Mesenteric fat pad (tissue), 1 donor: ENCODE measurements at regions not wholly inside any gene's neighbourhood (a gene's known extent, or its start where the extent isn't known, plus 50 kb on each side); places are given as distances from the start of the nearest gene placed in this dataset.
A peak's percentile ranks its signal among the peaks of the same experiment; 100 is the strongest.
"Not testable (repeated sequence)": the region's sequence is repeated elsewhere in the genome, so short reads cannot be mapped to it uniquely, and the experiment has no call there.

Experiments used
- DNase-seq: peaks from one replicate; pipeline ENCODE4 v3.0.0-alpha.2; 2020; ENCODE audit warnings: low spot score
- donor health status: DM: yes; HTN: yes; CAD: no.

DNA sequence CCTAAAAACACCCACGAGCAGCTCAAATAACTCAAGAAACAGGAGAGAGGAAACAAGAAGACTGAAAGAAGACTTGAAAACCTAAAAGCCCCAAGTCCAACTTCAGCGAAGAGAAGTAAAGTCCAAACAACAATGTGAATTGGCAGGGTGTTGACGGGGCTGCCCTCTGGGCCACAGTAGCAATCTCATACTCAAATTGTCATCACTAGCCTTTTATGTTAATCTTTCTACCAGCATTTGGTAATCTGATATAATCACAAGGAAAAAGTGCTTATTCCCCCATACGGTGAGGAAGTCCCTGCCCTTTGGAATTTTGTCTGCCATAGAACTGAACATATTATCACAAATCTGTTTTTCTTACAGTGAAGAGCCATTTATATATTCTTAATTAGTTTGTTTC, 51.5 kb upstream of the IFNE start:
- no peak for DNase-seq

DNA sequence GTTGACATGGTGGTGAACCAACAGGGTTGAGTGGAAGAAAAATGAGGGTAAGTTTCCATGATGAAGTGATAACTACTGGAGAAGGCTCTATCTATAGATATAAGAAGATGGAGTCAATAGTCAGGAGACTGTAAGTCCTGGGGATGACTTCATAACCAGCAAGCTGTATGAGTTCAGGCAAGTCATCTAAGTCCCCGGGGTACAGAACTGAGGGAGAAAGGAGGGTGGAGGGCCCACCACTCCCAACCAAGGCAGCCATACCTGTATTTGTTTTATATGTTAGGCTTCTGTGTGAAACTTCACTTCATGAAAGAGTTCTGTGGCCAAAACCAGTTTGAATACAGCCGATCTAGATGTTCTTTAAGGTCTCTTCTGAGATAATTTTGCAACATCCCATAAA, 53.3 kb upstream of the IFNE start:
- DNase-seq = no peak

DNA sequence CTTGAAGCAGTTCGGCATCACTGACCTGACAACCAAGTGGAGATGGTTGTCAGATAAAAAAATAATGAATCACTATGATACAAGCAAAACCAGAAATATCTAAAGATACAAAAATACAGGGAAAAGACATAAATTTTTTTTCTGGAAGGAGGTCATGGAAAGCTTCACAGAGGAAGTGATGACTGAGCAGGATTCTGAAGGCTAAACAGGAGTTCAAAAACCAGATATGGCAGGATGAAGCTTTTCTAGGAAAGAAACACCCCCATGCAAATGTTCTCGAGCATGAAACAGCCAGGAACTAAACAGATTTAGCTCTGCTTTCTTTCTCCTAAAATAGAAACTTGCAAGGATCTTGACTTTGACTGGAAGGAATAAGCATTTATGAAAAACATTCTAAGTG, 60.7 kb upstream of the IFNE start:
- no peak for DNase-seq

DNA sequence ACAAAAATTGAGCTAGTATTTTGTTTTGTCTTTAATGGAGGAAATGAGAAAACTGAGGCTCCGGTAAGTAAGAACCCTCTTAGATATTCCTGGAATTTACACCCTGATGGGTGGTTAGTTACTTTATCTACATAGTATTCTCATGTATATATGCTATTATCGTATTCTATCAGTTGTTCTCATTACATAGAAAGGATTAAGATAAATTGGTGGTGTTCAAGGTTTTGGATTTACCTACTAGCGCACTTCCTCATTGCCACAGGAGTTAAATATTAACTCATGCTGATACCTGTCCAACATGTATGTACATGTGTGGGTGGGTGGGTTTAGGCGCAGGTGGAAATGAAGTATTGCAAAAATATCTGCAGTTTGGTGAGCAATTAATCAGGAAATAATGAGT, 61.1 kb upstream of the IFNE start:
- no peak for DNase-seq

DNA sequence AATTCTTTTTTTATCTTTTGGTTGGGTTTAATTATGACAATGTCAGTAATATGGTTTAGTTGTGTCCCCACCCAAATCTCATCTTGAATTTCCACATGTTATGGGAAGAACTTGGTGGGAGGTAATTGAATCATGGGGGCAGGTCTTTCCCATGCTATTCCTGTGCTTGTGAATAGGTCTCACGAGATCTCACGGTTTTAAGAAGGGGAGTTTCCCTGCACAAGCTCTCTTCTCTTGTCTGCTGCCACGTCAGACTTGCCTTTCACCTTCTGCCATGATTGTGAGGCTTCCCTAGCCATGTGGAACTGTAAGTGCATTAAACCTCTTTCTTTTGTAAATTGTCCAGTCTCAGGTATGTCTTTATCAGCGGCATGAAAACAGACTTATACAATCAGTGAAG, 61.7 kb upstream of the IFNE start:
- DNase-seq = not testable (repeated sequence)

DNA sequence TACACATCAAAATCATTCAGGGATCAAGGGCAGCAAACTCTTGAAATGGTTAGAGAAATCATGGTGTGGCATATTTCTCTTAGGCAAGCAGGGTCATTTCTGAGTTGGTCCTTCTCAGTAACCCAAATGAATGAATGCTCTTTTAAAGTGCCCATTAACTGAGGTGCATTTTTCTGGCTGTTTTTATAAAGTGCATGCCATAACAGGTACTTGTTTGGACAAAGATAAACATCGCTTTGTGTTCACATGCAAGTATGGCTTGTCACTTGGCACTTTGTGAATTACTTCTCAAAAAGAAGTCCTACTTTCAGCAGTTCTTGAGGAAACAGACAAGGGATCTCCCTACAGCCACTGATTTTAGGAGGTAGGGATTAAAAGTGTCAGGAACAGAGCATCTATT, 64.8 kb upstream of the IFNE start:
- DNase-seq = no peak

DNA sequence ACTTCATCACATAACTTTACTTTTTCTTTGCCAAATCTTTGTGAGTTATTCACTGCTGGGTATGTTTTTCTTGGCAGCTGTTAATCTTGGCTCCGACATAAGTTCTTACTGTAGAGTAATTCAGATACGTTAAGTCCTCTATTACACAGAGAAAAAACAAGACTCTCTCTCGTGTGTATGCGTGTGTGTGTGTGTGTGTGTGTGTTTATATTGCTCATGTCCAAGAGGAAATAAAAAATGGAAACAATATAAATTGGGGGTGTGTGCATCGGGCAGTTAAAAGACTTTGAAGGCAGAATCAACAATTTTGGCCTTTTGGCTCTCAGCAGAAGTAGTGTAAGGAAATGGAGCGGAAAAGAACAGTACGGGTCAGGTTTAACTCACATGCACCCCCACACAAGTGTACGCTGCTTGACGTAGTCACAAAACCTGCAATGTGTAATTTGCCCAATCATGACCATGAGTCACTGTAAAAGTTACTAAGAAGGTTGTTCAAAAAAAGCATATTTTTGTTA, 67.2 kb upstream of the IFNE start:
- DNase-seq = no peak

DNA sequence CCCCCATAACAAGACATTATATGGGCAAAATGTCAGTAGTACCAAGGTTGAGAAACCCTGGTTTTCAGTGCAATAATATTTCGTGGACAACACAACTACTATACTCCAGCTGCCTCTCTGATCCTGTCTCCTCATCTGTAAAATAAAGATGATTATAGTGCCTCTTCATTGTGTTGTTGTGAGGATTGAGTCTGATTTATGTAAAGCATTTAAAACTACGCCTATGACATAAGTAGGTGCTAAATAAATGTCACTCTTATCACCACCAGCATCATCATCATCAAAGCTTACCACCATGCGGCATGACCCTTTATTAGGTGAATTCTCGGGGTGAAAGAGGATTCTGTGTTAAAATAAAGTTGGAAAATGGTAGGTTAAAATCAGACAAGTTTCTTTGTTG, 67.8 kb upstream of the IFNE start:
- DNase-seq = no peak

DNA sequence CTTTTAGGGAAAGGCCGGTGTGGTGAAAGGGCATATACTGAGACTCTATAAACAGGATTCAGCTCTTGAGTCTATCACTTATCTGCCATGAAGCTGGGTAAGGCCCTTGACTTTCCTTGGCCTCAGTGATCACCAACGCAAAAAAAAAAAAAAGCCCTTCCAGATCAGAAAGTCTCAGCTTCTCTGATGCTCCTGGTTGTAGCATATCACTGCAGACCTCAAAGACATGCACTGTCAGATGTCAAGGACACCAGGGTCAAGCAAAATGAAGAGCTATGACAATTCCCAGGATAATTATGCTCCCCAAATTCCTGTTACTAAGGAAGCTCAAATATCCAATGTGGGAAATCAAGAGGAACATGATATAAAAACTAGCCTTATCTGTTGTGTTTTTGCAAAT, 68.3 kb upstream of the IFNE start:
- DNase-seq = no peak

DNA sequence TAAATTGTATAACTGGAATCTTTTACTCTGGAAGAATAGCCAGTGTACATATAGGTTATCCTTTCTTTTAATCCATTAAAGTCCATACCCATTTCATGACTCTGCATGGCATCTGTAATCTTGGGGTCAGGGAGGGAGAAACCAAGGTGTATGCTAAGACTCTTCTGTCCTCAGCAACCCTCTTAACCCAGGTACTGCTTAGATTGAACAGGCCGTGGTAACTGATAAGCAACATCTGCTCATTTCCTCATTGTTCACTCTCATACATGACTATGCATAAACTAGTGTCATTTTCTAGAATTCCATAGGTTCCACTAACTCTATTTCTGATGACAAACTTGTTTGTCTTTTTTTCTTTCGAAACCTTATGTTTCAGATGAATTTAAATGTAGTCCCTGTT, 69.3 kb upstream of the IFNE start:
- DNase-seq = no peak

DNA sequence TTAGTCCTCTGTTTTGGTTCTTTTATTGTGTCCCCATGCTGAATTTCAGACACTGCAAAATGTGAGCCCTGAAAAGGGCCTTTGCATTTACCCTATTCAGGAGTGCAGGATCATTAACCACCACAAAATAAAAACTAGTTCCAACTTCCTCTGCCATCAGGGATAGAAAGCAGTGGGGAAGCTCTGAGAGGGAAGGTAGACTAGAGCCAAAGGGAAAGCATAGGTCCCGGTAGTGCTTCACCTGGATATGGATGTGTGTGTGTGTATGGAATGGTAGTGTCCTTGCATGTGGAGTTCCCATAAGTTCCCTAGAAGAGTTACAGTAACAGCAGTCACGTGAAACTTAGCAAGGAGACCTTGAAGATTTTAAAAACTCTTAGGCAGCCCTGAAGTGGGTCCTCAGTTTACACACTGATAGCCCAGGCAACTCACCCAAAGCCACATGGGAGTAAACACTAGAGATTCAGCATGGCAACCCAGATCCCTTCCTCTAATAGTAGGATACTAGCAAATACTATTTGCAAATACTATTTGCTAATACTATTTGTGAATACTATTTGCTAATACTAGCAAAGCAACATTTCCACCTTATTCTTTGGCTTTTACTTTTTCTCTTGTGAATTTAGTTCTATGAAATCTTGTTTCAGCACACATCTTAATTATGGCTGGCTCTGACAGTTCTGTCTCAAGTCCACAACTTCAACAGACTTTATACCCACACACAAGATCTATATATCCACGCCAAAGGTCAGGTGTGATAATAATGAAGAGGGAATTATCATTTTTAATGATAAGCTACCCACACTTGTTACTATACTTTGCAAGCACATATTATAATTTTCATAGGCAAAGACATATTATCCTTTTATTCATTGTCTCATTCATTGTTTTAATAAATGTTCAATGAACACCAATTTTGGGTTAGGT, 70.4 kb upstream of the IFNE start:
- no peak for DNase-seq

DNA sequence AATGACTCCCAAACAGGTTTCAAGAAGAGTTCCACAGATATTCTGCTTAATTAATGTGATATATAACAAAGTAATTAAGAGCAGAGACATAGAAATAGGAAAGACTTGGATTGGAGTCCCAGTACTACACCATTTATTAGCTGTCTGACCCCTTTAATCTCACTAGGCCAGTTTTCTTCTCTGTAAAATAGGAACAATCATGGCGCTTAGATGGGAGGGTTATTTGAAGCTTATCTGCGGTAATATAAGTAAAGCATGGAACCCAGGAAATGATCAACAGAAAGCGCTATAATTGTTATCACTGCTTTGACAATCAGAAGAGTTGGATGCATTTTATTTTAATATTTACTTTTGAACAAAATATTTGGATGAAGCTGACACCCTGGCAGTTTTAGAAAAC, 71.3 kb upstream of the IFNE start:
- DNase-seq = no peak

DNA sequence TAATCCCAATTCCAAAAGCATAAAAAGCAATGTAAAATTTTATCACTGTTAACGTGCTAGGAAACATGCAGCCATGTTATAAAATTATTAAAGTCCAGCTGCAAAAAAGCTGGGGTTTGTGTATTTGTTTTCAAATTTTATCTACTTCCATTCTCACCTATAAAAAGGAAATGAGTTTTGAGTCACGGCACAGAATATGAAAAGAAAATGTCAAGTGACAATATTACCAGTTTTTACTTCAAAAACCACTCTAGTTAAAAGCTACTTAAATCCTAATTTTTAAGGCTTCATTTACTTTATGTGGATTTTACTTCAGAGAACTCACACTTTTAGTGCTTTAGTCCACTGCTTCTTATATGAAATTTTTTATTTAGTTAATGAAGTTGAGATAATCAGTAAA, 72.7 kb upstream of the IFNE start:
- DNase-seq = no peak

DNA sequence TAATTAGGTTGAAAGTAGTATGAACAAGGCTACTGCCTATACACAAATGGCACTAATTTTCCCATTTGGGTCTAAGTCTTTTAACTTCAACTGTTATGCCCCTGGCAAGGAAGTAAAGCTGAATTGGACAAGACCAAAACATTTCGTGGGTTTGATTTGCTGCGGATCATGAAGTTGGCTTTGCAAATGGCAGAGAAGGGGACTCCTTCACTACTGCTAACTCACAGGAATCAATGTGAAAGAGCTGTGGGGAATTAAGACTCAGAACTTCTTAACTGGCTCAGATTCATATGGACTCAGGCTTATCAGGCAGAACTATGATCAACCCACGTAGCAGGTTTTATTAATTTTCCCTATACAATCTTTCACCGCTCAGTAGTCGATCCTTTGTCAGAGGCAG, 73.8 kb upstream of the IFNE start:
- DNase-seq = no peak

DNA sequence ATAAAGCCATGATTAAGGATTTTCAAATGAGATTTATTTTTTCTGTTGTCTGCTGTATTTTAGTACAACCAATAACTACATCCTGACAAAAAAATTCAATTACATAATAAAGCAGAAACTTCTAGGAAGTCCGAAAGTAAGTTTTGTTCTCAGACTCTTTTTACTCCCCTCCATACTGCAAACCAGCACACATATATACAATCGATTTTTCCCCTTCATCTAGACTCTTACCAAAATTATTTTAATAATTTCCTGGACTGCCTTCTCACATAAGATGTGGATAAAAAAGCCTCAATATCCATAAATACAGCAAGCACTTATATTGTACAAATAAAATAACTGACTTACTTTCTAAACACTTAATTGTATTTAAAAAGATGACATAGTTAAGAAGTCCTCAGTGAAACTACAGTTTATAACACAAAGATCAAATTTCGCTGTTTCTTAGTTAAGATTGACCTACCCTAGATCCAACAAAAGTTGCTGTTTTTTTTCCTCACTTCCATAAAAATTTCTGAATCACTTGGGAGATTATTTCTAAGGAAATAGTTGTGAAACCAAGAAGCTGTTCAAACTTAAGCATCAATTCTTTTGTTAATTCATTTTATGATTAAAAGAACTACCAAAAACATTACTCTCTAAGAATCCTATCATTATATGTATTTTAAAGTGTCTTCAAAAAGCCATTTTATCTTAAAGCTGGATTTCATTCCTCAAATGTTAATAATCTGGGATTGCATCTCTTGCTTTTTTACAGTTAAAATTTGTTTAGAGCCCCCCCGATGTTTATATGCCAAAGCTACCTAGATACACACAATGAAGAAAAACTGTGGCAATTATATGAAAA, 74.7 kb upstream of the IFNE start:
- DNase-seq = no peak

DNA sequence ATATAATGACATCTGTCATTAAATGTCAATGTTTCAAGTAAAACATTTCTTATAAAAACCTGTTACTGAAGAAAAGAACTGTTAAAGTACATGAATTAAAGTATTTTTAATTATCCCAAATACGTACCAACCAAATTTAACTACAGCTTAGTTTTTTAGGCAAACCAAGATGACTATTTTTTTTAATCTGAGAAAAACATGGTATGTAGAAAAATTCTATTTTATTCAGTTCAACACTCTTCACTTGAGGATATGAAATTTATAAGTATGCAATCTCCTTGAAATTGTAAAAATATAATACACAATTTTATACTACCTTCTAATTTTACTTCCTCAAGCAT, 75.3 kb upstream of the IFNE start:
- no peak for DNase-seq

DNA sequence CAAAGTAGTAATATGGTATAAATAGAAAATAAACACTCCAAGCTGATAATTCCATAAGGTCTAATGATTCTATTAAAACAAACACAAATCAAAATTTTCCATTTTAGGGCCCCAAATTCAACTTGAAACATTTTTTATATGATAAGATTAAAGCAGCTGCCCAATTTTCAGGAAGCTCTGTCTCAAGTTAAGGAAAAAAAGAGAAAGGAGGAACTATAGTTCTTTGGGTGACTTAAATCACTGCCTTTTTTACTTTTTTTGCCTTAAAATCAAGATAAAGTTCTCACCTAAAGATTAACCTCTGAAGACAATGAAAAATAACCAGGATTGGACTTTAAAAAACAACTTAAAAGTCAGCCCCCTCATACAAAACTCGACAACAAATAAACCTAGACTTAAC, 76.0 kb upstream of the IFNE start:
- DNase-seq = no peak

DNA sequence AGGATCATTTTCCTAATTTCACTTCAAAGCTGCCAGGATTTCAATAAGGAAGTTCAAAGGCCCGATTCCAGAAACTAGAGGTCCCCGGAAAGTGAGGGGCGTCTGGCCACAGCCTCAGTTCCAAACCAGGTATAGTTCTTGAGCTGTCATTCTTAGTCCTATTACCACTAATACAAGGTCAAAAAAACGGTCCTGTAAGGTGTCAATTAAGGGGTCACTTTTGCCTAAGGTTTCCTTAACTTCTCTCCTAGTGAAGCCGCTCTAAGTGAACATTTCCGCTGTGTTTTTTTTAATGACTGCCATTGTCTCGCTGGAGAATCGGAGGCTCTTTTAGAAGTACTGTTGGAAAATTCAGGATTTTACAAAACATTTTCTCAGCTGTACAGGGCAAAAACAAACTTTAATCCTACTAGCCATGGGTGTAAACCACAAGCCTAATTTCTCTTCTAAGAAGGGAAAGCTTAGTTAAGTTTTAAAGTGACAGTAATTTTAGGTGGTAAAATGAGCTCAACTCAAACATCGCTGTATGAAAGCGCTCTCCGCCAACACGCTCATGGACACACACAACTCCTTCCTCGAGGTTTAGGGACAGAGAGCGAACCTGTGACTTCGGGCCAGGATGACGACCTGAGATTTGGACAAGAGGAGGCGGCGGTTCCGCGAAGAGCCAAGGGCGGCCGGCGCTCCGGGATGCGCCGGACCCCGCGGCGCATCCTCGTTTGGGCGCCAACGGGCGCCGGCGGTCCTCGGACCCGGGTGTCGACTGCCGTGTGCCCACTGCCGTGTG, 76.7 kb upstream of the IFNE start:
- no peak for DNase-seq

DNA sequence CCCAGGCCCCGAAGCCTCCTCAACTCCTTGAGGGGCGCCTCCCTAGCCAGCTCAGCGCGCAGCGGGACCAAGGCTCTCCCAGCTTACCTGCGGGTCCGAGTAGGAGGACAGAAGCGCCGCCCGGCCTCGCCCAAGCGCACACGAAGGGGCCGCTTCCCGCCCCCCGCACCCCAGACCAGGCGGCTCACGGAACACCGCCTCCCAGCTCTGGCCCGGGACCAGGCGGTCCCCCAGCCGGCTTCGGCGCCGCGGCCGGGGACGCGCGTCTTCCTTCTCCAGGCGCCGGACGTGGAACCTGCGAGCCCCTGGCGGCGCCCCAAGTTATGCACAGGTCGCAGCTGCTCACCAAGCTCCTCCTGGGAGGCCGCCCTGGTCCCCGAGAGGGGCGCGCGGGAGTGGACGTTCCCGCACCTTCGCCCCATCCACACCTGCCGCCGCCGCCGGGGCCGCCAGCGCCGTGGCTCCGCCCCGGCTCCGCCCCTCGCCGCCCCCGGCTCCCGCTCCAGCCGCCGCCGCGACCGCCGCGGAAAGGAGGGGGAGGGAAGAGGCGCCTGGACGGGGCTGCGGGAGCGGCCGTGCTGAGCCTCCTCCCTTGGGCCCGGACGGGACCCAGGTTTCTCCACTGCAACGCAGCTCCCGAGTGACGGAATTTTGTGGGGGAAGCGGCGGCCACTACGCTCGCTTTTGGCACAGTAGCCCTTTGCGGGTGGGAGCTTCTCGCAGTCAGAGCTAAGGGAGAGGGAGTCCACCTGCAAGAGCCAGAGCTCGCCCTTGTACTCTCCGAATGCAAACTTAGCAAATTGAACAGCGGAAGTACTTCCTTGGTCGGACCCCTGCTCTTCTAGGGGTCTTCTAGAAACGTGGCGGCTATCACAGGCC, 77.5 kb upstream of the IFNE start:
- DNase-seq = peak; percentile 88

DNA sequence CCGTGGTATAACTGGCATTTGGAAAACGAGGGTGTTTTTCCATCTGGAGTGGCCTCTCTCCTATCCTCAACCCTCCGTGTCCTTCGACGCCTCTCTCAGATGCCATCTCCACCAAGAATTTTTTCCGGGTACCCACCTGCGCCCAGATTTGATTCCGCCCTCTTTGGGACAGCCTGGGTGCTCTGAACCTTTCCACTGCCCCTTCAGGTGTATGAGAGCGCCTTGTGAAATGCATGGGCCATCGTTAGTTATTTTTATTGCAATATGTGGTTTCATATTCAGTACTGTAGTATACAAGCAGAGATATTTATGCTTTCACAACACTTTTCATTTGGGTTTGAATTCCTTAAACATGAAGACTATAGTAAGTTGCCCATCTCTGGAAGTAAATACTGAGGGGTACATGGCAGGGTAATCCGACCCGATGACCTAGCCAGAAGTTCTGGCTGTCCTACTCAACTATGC, 78.2 kb upstream of the IFNE start:
- DNase-seq = no peak

DNA sequence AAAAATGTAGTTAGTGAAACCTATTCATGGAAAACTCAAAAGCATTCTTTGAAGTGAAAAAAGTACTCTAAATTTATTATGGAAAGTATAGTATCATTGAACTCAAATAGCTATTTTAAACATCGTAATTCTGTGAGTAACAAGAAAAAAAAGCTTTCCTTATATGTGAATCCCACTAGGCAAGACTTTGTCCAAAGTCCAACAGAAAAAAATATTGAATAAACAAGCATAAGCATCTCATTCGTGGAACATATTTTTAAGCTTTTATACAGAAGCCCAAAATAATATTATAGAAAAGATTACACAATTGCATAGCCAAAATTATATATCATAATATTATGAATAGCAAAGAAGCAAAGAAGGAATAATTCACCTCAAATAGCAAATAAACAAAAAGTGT, 79.4 kb upstream of the IFNE start:
- DNase-seq = no peak
